Sigmoid colon (tissue), 4 donors: ENCODE measurements at regions not wholly inside any gene's neighbourhood (a gene's known extent, or its start where the extent isn't known, plus 50 kb on each side); places are given as distances from the start of the nearest gene placed in this dataset.

Source experiments
- CTCF ChIP-seq, 4 experiments: fragments of 450-650 bp in 3 of 4; fragments of 200-600 bp in 1 of 4; IDR thresholded peaks; one replicate each; pipeline ENCODE4 v1.5.1; 2016 to 2019; ENCODE audit warnings: antibody characterized with exemption in 4 of 4, mild to moderate bottlenecking in 3 of 4, moderate library complexity in 2 of 4
- EP300 ChIP-seq, 4 donors: sonication (generic); formaldehyde crosslinking; IDR thresholded peaks; one replicate each; pipeline ENCODE4 v1.6.1; 2017; ENCODE audit warnings: antibody characterized with exemption in 4 of 4
- POLR2AphosphoS5 ChIP-seq, 4 donors: sonication (generic); formaldehyde crosslinking; IDR thresholded peaks; one replicate each; pipeline ENCODE4 v1.6.1; 2017; ENCODE audit warnings: antibody characterized with exemption in 4 of 4

GRCh38 chr6:105728995-105729394 is 326.1 kb upstream of the PREP start:
- no peak for TF ChIP-seq CTCF (IDR thresholded peaks at IDR 0.05)
- TF ChIP-seq EP300 (IDR thresholded peaks at IDR 0.05) = no peak
- TF ChIP-seq POLR2AphosphoS5 (IDR thresholded peaks at IDR 0.05) = no peak
